ENCODE measurements at regions not wholly inside any gene's neighbourhood (a gene's known extent, or its start where the extent isn't known, plus 50 kb on each side); places are given as distances from the start of the nearest gene placed in this dataset.

DNA sequence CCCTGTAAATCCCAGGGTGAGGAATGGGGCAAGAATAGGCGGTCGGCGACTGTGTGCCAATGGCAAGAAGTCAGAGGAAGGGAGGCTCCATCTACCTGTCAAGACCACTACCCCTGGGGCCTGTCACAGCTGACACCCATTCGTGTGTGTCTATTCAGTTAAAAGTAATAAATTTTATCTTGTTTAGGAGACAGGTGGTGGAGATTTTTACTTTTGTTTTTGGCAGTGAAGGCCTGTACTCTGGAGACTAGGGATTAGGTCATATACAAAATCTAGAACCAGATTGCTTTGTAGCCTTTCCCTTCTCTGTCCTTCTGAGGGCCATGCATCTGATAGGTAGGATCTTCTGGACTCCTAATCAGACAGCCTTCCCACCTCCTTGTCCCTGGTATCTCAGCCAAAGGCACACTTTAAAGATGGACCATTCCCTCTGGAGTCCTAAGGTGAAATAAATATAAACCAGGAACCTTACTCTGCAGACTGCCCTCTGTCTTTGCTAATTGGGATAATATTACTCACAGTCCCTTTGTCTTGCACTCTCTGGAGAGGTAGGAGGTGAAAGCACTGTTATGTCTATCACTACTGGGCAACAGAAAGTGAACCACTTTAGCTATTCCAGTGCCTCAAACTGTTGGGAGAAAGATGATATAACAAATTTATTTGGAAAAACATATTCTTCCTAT, 213.2 kb upstream of the ACTBL2 start:
- H3K4me1 ChIP-seq (ENCODE audit: control insufficient read depth, insufficient read depth, low read length, poor library complexity, severe bottlenecking) = peaks cover 16% of the 10 kb centered on the region

GRCh38 chr5:57695179-57695578, 212.6 kb upstream of the ACTBL2 start:
- Histone ChIP-seq H3K27ac (ENCODE audit: low read depth, low read length, severe bottlenecking) (no peak overlapping the region), H3K4me3 (ENCODE audit: extremely low read depth, insufficient read depth, low read length, poor library complexity, severe bottlenecking) (no peak overlapping the region), H3K4me1 (ENCODE audit: control insufficient read depth, insufficient read depth, low read length, poor library complexity, severe bottlenecking) (peaks cover 16% of the 10 kb centered on the region), H3K36me3 (ENCODE audit: control insufficient read depth, insufficient read depth, low read length) (no peaks in the 10 kb centered on the region), H3K9me3 (ENCODE audit: control insufficient read depth, low read length) (no peaks in the 10 kb centered on the region)
- WGBS, 2 experiments (ENCODE audit: insufficient coverage in 2 of 2) = 87 to 97% methylated on average over 3 to 4 of the region's 5 CpGs

More for the DNA sequence above, 213.2 kb upstream of the ACTBL2 start:
- Histone ChIP-seq H3K27ac (ENCODE audit: low read depth, low read length, severe bottlenecking) (no peak overlapping the region), H3K36me3 (ENCODE audit: control insufficient read depth, insufficient read depth, low read length) (no peaks in the 10 kb centered on the region), H3K9me3 (ENCODE audit: control insufficient read depth, low read length) (no peaks in the 10 kb centered on the region), H3K4me3 (ENCODE audit: extremely low read depth, insufficient read depth, low read length, poor library complexity, severe bottlenecking) (no peak overlapping the region)
- WGBS, 2 experiments (ENCODE audit: insufficient coverage in 2 of 2) = no CpG with 5 or more reads among the region's 4 CpGs

- Histone ChIP-seq H3K9me3 (ENCODE audit: control insufficient read depth, low read length) (no peaks in the 10 kb centered on the region), H3K4me1 (ENCODE audit: control insufficient read depth, insufficient read depth, low read length, poor library complexity, severe bottlenecking) (peaks cover 16% of the 10 kb centered on the region), H3K4me3 (ENCODE audit: extremely low read depth, insufficient read depth, low read length, poor library complexity, severe bottlenecking) (no peak overlapping the region), H3K27ac (ENCODE audit: low read depth, low read length, severe bottlenecking) (peak overlapping the region; percentile 90), H3K36me3 (ENCODE audit: control insufficient read depth, insufficient read depth, low read length) (no peaks in the 10 kb centered on the region)
- 81 to 95% methylated on average over 4 of the region's 8 CpGs for WGBS, 2 experiments (ENCODE audit: insufficient coverage in 2 of 2)
Observed at GRCh38 chr5:57693488-57694305, 211.1 kb upstream of the ACTBL2 start.

- H3K27ac ChIP-seq (ENCODE audit: low read depth, low read length, severe bottlenecking) = peak overlapping the region; percentile 90
- no peaks in the 10 kb centered on the region for H3K36me3 ChIP-seq (ENCODE audit: control insufficient read depth, insufficient read depth, low read length)
- no peaks in the 10 kb centered on the region for H3K9me3 ChIP-seq (ENCODE audit: control insufficient read depth, low read length)
- WGBS, 2 experiments (ENCODE audit: insufficient coverage in 2 of 2) = 14 to 61% methylated on average over 2 to 3 of the region's 6 CpGs
- no peak overlapping the region for H3K4me3 ChIP-seq (ENCODE audit: extremely low read depth, insufficient read depth, low read length, poor library complexity, severe bottlenecking)
- H3K4me1 ChIP-seq (ENCODE audit: control insufficient read depth, insufficient read depth, low read length, poor library complexity, severe bottlenecking) = peaks cover 16% of the 10 kb centered on the region
Observed at GRCh38 chr5:57692582-57693487, 210.2 kb upstream of the ACTBL2 start.

- Histone ChIP-seq H3K27ac (ENCODE audit: low read depth, low read length, severe bottlenecking) (peak overlapping the region; percentile 13), H3K4me3 (ENCODE audit: extremely low read depth, insufficient read depth, low read length, poor library complexity, severe bottlenecking) (no peak overlapping the region), H3K36me3 (ENCODE audit: control insufficient read depth, insufficient read depth, low read length) (no peaks in the 10 kb centered on the region), H3K4me1 (ENCODE audit: control insufficient read depth, insufficient read depth, low read length, poor library complexity, severe bottlenecking) (peaks cover 16% of the 10 kb centered on the region), H3K9me3 (ENCODE audit: control insufficient read depth, low read length) (no peaks in the 10 kb centered on the region)
- 83 to 88% methylated on average over 1 of the region's 2 CpGs for WGBS, 2 experiments (ENCODE audit: insufficient coverage in 2 of 2)
Observed at GRCh38 chr5:57690724-57691123, 208.1 kb upstream of the ACTBL2 start.

DNA sequence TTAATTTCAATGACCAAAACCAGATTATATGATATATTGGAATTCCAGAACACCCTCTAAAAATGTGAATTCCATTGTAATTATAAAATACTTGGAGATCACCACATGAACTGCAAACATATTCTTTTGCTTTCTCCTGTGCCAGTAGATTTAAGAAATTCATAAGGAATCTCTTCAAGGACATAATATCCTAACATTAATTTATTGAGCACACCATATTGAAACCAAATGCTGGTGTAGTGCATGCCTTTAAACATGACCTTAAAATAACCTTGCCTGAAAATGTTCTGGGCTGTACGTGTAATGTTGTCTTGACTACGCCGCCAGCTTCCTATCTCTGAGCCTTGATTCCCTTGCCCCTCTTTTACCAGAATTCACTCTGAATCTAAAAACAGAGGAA, 205.0 kb upstream of the ACTBL2 start:
- no peak overlapping the region for H3K4me3 ChIP-seq (ENCODE audit: extremely low read depth, insufficient read depth, low read length, poor library complexity, severe bottlenecking)
- no peak overlapping the region for H3K27ac ChIP-seq (ENCODE audit: low read depth, low read length, severe bottlenecking)
- 94 to 100% methylated on average over 3 of the region's 3 CpGs for WGBS, 2 experiments (ENCODE audit: insufficient coverage in 2 of 2)
- H3K9me3 ChIP-seq (ENCODE audit: control insufficient read depth, low read length) = no peaks in the 10 kb centered on the region
- H3K4me1 ChIP-seq (ENCODE audit: control insufficient read depth, insufficient read depth, low read length, poor library complexity, severe bottlenecking) = peaks cover 10% of the 10 kb centered on the region
- no peaks in the 10 kb centered on the region for H3K36me3 ChIP-seq (ENCODE audit: control insufficient read depth, insufficient read depth, low read length)

GRCh38 chr5:57685516-57686255, 203.1 kb upstream of the ACTBL2 start:
- H3K9me3 ChIP-seq (ENCODE audit: control insufficient read depth, low read length) = no peaks in the 10 kb centered on the region
- no peak overlapping the region for H3K4me3 ChIP-seq (ENCODE audit: extremely low read depth, insufficient read depth, low read length, poor library complexity, severe bottlenecking)
- no peak overlapping the region for H3K27ac ChIP-seq (ENCODE audit: low read depth, low read length, severe bottlenecking)
- H3K4me1 ChIP-seq (ENCODE audit: control insufficient read depth, insufficient read depth, low read length, poor library complexity, severe bottlenecking) = no peaks in the 10 kb centered on the region
- WGBS, 2 experiments (ENCODE audit: insufficient coverage in 2 of 2) = 93% methylated on average over 2 of the region's 3 CpGs; no CpG with 5 or more reads in 1 of the 2 experiments
- H3K36me3 ChIP-seq (ENCODE audit: control insufficient read depth, insufficient read depth, low read length) = no peaks in the 10 kb centered on the region

DNA sequence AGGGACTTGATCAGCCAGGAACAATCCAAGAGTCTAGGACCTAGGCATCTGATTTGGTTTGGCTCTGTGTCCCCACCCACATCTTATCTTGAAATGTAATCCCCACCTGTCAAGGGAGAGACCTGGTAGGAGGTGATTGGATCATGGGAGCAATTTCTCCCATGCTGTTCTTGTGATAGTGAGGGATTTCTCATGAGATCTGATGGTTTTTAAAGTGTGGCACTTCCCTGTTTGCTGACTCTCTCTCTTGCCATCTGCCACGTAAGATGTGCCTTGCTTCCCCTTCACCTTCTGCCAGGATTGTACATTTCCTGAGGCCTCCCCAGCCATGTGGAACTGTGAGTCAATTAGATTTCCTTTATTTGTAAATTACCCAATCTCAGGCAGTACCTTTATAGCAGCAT, 201.7 kb upstream of the ACTBL2 start:
- H3K27ac ChIP-seq (ENCODE audit: low read depth, low read length, severe bottlenecking) = no peak overlapping the region
- WGBS, 2 experiments (ENCODE audit: insufficient coverage in 2 of 2) = no CpG with 5 or more reads among the region's 1 CpG
- H3K4me3 ChIP-seq (ENCODE audit: extremely low read depth, insufficient read depth, low read length, poor library complexity, severe bottlenecking) = no peak overlapping the region
- H3K4me1 ChIP-seq (ENCODE audit: control insufficient read depth, insufficient read depth, low read length, poor library complexity, severe bottlenecking) = no peaks in the 10 kb centered on the region
- H3K36me3 ChIP-seq (ENCODE audit: control insufficient read depth, insufficient read depth, low read length) = no peaks in the 10 kb centered on the region
- H3K9me3 ChIP-seq (ENCODE audit: control insufficient read depth, low read length) = no peaks in the 10 kb centered on the region

DNA sequence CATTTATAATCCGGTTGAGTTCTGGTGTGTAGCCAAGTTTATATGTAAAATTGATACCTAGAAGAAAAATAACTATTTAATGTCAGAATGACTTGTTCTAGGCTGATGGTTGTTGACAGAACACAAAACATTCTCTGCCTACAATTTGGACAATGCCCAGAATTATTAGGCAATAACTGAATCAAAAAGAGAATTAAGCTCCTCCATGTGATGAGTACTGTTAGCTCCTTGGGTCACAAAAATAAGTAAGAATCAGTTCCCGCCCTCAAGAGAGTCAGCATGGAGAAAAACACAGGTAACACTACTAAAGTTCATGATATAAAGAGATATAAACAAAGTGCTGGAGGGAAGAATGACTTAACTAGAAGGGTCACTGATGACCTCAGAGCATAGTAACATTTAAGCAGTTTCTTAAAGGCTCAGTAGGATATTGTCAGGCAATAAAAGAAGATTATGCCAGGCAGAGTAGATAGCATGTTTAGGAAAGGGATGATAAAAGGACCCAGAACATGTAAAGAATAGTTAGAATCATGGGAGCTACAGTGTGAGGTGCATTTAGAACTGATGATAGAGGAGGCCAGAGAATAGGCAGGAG, 200.5 kb upstream of the ACTBL2 start:
- no peaks in the 10 kb centered on the region for H3K36me3 ChIP-seq (ENCODE audit: control insufficient read depth, insufficient read depth, low read length)
- no peak overlapping the region for H3K4me3 ChIP-seq (ENCODE audit: extremely low read depth, insufficient read depth, low read length, poor library complexity, severe bottlenecking)
- H3K4me1 ChIP-seq (ENCODE audit: control insufficient read depth, insufficient read depth, low read length, poor library complexity, severe bottlenecking) = no peaks in the 10 kb centered on the region
- WGBS, 2 experiments (ENCODE audit: insufficient coverage in 2 of 2) = 80% methylated on average over 1 of the region's 2 CpGs; no CpG with 5 or more reads in 1 of the 2 experiments
- no peaks in the 10 kb centered on the region for H3K9me3 ChIP-seq (ENCODE audit: control insufficient read depth, low read length)
- no peak overlapping the region for H3K27ac ChIP-seq (ENCODE audit: low read depth, low read length, severe bottlenecking)

DNA sequence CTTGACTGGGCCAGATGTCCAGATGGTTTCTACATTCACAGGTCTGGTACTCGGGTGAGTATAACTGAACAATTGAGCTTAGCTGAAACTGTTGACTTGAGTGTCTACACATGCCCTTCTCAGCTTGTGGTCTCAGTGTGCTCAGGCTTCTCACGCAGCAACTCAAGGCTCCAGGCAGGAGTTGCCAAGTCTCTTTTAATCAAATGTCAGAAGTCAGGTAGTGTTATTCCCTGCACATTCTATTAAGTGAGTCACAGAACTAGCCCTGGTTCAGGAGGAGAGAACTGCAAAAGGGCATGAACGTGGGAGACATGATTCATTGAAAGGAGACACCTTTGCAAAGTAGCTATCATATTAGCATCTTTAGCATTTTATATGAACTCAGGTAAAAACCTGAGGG, 199.3 kb upstream of the ACTBL2 start:
- Histone ChIP-seq H3K27ac (ENCODE audit: low read depth, low read length, severe bottlenecking) (no peak overlapping the region), H3K4me1 (ENCODE audit: control insufficient read depth, insufficient read depth, low read length, poor library complexity, severe bottlenecking) (no peaks in the 10 kb centered on the region), H3K4me3 (ENCODE audit: extremely low read depth, insufficient read depth, low read length, poor library complexity, severe bottlenecking) (no peak overlapping the region), H3K9me3 (ENCODE audit: control insufficient read depth, low read length) (no peaks in the 10 kb centered on the region), H3K36me3 (ENCODE audit: control insufficient read depth, insufficient read depth, low read length) (no peaks in the 10 kb centered on the region)
- WGBS, 2 experiments (ENCODE audit: insufficient coverage in 2 of 2) = 80 to 95% methylated on average over 1 to 2 of the region's 3 CpGs

All from mesodermal cell (in vitro differentiated cells).